ENCODE measurements at regions not wholly inside any gene's neighbourhood (a gene's known extent, or its start where the extent isn't known, plus 50 kb on each side); places are given as distances from the start of the nearest gene placed in this dataset.

GRCh38 chr3:72191209-72191960, 406.4 kb upstream of the PROK2 start:
- TF ChIP-seq GTF2F1 (IDR thresholded peaks at IDR 0.05; ENCODE audit: borderline replicate concordance, low read depth, low read length) (no peak), RXRA (IDR thresholded peaks at IDR 0.05; ENCODE audit: insufficient read depth, low read depth, low read length) (no peak), CHD2 (IDR thresholded peaks at IDR 0.05; ENCODE audit: low read length) (no peak), GABPA (IDR thresholded peaks at IDR 0.05; ENCODE audit: borderline replicate concordance, insufficient read depth, low read length) (no peak)

Data from H1 (cell line).